SK-N-SH (cell line): ENCODE measurements at regions not wholly inside any gene's neighbourhood (a gene's known extent, or its start where the extent isn't known, plus 50 kb on each side); places are given as distances from the start of the nearest gene placed in this dataset.

Experiments used
- CTCF ChIA-PET: fragments of 300-600, 350-600 bp; formaldehyde crosslinking; extraction: SDS; loops from one replicate; lab custom pipeline; 2021; lab: Yijun Ruan, JAX
- POLR2A ChIA-PET: fragments of 350-600 bp; sonication (Branson Sonifier 250); formaldehyde crosslinking; extraction: SDS; loops from one replicate; lab custom pipeline; 2020; ENCODE audit warnings: antibody characterized with exemption, inconsistent platforms; lab: Yijun Ruan, JAX
- DNase-seq: peaks from one replicate; pipeline ENCODE4 v3.0.0; 2012
- H2AFZ ChIP-seq: fragments of 200-600 bp; sonication (generic); 2 replicates; pipeline ENCODE4 v1.8.1; 2016; ENCODE audit warnings: antibody characterized with exemption, mild to moderate bottlenecking, low read depth
- H3F3A ChIP-seq: fragments of 200-600 bp; sonication (generic); replicated peaks from 2 replicates; pipeline ENCODE3; 2016; ENCODE audit warnings: antibody characterized with exemption, mild to moderate bottlenecking; ENCODE audit not compliant: insufficient read depth
- H3K27ac ChIP-seq, 2 experiments: fragments of 200-500 bp in 1 of 2; fragments of 200-600 bp in 1 of 2; sonication (Bioruptor generic) in 1 of 2; sonication (generic), shearing (Covaris generic) in 1 of 2; 2 replicates each; pipeline versions ENCODE4 v1.5.1 to v1.6.1; 2014 to 2016; ENCODE audit warnings: low read depth in 2 of 2, inconsistent platforms in 1 of 2, low read length in 1 of 2, mild to moderate bottlenecking in 1 of 2, mixed read lengths in 1 of 2
- H3K27me3 ChIP-seq: fragments of 200-600 bp; sonication (generic), shearing (Covaris generic); 2 replicates; pipeline ENCODE4 v1.6.1; 2016; ENCODE audit warnings: mixed run types; ENCODE audit not compliant: insufficient read depth
- H3K36me3 ChIP-seq, 2 experiments: fragments of 200-500 bp in 1 of 2; fragments of 200-600 bp in 1 of 2; sonication (Bioruptor generic) in 1 of 2; sonication (generic) in 1 of 2; replicated peaks in 1 of 2; 2 replicates each; pipeline versions ENCODE3 to v1.5.1; 2014 to 2016; ENCODE audit warnings: low read length in 1 of 2, mild to moderate bottlenecking in 1 of 2; ENCODE audit not compliant: insufficient read depth in 2 of 2, control insufficient read depth in 1 of 2
- H3K4me1 ChIP-seq, 2 experiments: fragments of 200-500 bp in 1 of 2; fragments of 200-600 bp in 1 of 2; sonication (Bioruptor generic) in 1 of 2; sonication (generic), shearing (Covaris generic) in 1 of 2; 2 replicates each; pipeline versions ENCODE4 v1.5.1 to v1.6.1; 2014 to 2016; ENCODE audit warnings: low read depth in 1 of 2, low read length in 1 of 2, mixed run types in 1 of 2; ENCODE audit not compliant: insufficient read depth in 2 of 2, control insufficient read depth in 1 of 2
- H3K4me2 ChIP-seq: fragments of 200-600 bp; sonication (generic), shearing (Covaris generic); 2 replicates; pipeline ENCODE4 v1.6.1; 2017; ENCODE audit warnings: mixed run types
- H3K4me3 ChIP-seq, 2 experiments: fragments of 200-500 bp in 1 of 2; fragments of 200-600 bp in 1 of 2; sonication (Bioruptor generic) in 1 of 2; sonication (generic), shearing (Covaris generic) in 1 of 2; 2 replicates each; pipeline versions ENCODE4 v1.5.1 to v1.8.1; 2014 to 2016; ENCODE audit warnings: low read depth in 2 of 2, inconsistent platforms in 1 of 2, low read length in 1 of 2, mild to moderate bottlenecking in 1 of 2, mixed read lengths in 1 of 2, moderate library complexity in 1 of 2
- H3K79me2 ChIP-seq: fragments of 200-600 bp; sonication (generic); 2 replicates; pipeline ENCODE4 v1.8.1; 2017; ENCODE audit warnings: mild to moderate bottlenecking; ENCODE audit not compliant: insufficient read depth
- H3K9ac ChIP-seq: fragments of 200-600 bp; sonication (generic); 2 replicates; pipeline ENCODE4 v1.6.1; 2017; ENCODE audit warnings: mixed run types
- H3K9me2 ChIP-seq: fragments of 200-600 bp; sonication (generic); 2 replicates; pipeline ENCODE4 v1.6.1; 2017; ENCODE audit warnings: mixed run types
- H3K9me3 ChIP-seq: fragments of 200-600 bp; sonication (generic); 2 replicates; pipeline ENCODE4 v1.6.1; 2017; ENCODE audit warnings: mixed run types, mild to moderate bottlenecking, moderate library complexity
- H4K20me1 ChIP-seq: fragments of 200-600 bp; sonication (generic); 2 replicates; pipeline ENCODE4 v1.6.1; 2017; ENCODE audit warnings: mild to moderate bottlenecking, mixed run types; ENCODE audit not compliant: insufficient read depth
- CTCF ChIP-seq: fragments of 200-600 bp; sonication (generic); IDR thresholded peaks from 2 replicates; pipeline ENCODE4 v1.6.1; 2017; ENCODE audit warnings: antibody characterized with exemption, mild to moderate bottlenecking, moderate library complexity
- EP300 ChIP-seq, 2 experiments: IDR thresholded peaks; 2 replicates each; pipeline versions ENCODE4 v1.4.0 to v1.6.1; 2012; ENCODE audit warnings: borderline replicate concordance in 1 of 2, low read depth in 1 of 2, low read length in 1 of 2
- EZH2phosphoT487 ChIP-seq: fragments of 200-600 bp; sonication (generic); IDR thresholded peaks from 2 replicates; pipeline ENCODE4 v1.6.1; 2017; ENCODE audit warnings: low read depth, mixed run types, mild to moderate bottlenecking, antibody characterized with exemption, moderate library complexity, borderline replicate concordance
- FOSL2 ChIP-seq: IDR thresholded peaks from 2 replicates; pipeline ENCODE4 v1.4.0; 2012; ENCODE audit warnings: low read depth, mild to moderate bottlenecking, moderate library complexity, borderline replicate concordance
- FOXJ3 ChIP-seq: sonication (generic); formaldehyde crosslinking; IDR thresholded peaks from 2 replicates; pipeline ENCODE4 v1.5.1; 2020; ENCODE audit warnings: mild to moderate bottlenecking, missing genetic modification reagents
- FOXM1 ChIP-seq: IDR thresholded peaks from 2 replicates; pipeline ENCODE4 v1.4.0; 2012; ENCODE audit warnings: low read depth, mild to moderate bottlenecking
- GABPA ChIP-seq: IDR thresholded peaks from 2 replicates; pipeline ENCODE4 v1.4.0; 2012; ENCODE audit warnings: low read depth, mild to moderate bottlenecking
- MAX ChIP-seq: IDR thresholded peaks from 2 replicates; pipeline ENCODE4 v1.4.0; 2012; ENCODE audit warnings: low read depth
- MEF2A ChIP-seq: IDR thresholded peaks from 2 replicates; pipeline ENCODE4 v1.4.0; 2012; ENCODE audit warnings: low read depth, borderline replicate concordance
- NRF1 ChIP-seq: IDR thresholded peaks from 2 replicates; pipeline ENCODE4 v1.6.1; 2012; ENCODE audit warnings: low read depth, mild to moderate bottlenecking, low read length
- POLR2AphosphoS5 ChIP-seq: IDR thresholded peaks from 2 replicates; pipeline ENCODE4 v1.6.1; 2012; ENCODE audit warnings: low read depth, low read length
- RFX5 ChIP-seq: IDR thresholded peaks from 2 replicates; pipeline ENCODE4 v1.6.1; 2012; ENCODE audit warnings: mild to moderate bottlenecking, improper control_type of control experiment, low read length
- SIN3A ChIP-seq: IDR thresholded peaks from 2 replicates; pipeline ENCODE4 v1.6.1; 2012; ENCODE audit warnings: low read depth, mild to moderate bottlenecking, low read length, moderate library complexity, borderline replicate concordance
- SMC3 ChIP-seq: IDR thresholded peaks from 2 replicates; pipeline ENCODE4 v1.6.1; 2012; ENCODE audit warnings: low read depth, low read length, improper control_type of control experiment
- USF2 ChIP-seq: fragments of 150-350 bp; IDR thresholded peaks from 2 replicates; pipeline ENCODE4 v1.6.1; 2017; ENCODE audit warnings: antibody characterized with exemption, low read length, low read depth, borderline replicate concordance
- WGBS: methylation state at CpG from one replicate; pipeline ENCODE4 v1.1.6; 2017; ENCODE audit warnings: low lambda C conversion rate; 5-methylcytosine and 5-hydroxymethylcytosine counted together
- TF ChIP-seq, protein P1 (sequence below): IDR thresholded peaks from 2 replicates; pipeline ENCODE4; 2012
- TF ChIP-seq, protein P2 (sequence below): IDR thresholded peaks from 2 replicates; pipeline ENCODE4 v1.6.1; 2012; ENCODE audit warnings: mild to moderate bottlenecking, low read depth, low read length, moderate library complexity

DNA sequence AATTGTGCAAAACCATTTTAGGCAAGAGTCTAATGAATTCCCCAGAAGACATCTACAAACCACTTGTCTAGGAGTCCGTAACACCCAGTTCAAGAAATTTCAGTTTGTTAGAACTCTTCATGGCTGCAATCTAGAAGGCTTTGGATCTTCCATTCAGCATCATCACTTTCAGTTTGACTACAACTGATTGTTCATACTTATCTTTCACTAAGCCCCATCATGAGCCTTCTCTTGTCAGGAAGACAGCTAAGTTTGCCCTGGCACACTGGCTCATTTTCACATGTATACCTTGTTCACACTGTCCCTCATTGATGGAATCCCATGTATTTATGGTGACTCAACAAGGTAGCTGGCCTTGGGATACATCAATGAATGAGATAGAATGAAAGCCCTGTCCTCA, 898.4 kb upstream of the CELF4 start (continued):
- TF ChIP-seq USF2 (no peak), SMC3 (no peak)

DNA sequence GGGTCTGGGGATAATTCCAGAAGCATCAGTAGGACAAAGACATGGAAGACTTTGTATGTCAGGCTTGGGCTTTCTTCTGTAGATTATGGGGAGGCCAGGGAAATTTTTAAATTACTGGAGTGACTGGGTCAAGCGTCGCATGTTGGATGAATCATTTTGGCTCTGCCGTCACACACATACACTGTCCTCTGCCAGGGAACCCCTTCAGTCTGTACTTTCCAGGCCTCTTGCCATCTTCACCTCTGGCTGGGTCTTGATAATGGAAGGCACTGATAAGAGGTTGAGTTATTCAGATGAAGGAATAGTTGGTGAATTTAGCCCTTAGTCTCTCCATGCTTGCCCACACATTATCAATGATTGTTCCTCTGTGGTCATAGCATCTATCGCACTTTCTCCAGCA, 895.1 kb upstream of the CELF4 start:
- ChIA-PET POLR2A (no interaction called here), CTCF (no interaction called here)
- no peak overlapping the region for H3K4me3 ChIP-seq
- no peaks in the 10 kb centered on the region for H3K79me2 ChIP-seq
- no peak for DNase-seq
- no peaks in the 10 kb centered on the region for H3K27me3 ChIP-seq
- H3K36me3 ChIP-seq, result no peaks in the 10 kb centered on the region
- 56% methylated on average over 4 of the region's 4 CpGs for WGBS
- no peak overlapping the region for H3K4me2 ChIP-seq
- no peaks in the 10 kb centered on the region for H4K20me1 ChIP-seq
- no peaks in the 10 kb centered on the region for H3K9me2 ChIP-seq
- H3K9ac ChIP-seq, result no peak overlapping the region
- H3F3A ChIP-seq, result no peaks in the 10 kb centered on the region
- H3K4me1 ChIP-seq, result peaks cover 0 to 2% of the 10 kb centered on the region in 2 experiments; a peak in 1 of 4 replicates
- H3K27ac ChIP-seq, result no peak overlapping the region
- no peak overlapping the region for H2AFZ ChIP-seq
- no peak for TF ChIP-seq EZH2phosphoT487
- TF ChIP-seq FOSL2, result no peak
- no peak for TF ChIP-seq MAX
- TF ChIP-seq NRF1, result no peak
- TF ChIP-seq FOXM1, result no peak
- TF ChIP-seq FOXJ3, result no peak
- no peak for TF ChIP-seq POLR2AphosphoS5
- TF ChIP-seq, all 33 proteins: peak for 0
- no peaks in the 10 kb centered on the region for H3K9me3 ChIP-seq

DNA sequence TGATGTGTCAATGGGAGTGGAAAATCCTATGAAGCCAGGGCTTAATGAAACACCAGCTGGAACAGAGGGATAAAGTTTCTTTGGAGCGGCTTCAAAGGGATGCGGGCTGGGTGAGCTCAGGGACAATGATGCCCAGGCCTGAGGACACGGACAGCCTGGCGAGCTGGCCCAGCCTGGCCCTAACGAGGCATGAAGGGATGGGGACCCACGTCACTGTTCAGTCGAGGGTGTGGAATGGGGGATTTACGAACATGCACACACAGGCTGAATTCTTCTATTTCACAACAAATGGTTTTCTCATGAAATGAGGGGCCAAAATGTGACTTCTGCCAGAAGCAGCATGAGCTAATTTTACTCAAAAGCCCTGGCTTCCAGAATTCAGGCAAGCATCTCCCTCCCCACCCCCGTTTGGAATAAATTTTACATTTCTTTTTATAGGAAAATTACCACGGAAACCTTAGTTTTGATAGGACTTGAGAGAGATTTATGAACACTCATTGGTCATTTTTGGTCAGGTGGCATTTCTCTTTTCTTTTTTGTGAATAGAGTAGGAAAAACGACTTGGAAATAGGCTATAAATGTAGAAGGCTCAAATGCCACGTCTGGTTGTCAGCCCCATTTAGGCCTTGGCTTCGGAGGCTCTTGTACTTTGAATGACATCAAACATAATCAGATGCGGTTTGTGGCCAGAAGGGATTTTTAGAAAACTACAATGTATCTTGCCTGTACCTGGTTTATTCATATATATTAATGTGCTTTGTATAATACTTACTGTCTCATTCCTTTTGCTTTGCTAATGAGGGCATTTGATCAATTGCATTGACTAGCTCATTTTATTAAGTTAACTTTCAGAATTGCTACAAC, 893.8 kb upstream of the CELF4 start:
- Histone ChIP-seq H3K9me2 (no peaks in the 10 kb centered on the region), H3K9ac (no peak overlapping the region), H3K4me2 (no peak overlapping the region), H3F3A (no peaks in the 10 kb centered on the region), H3K27me3 (no peaks in the 10 kb centered on the region), H3K4me3 (no peak overlapping the region), H4K20me1 (no peaks in the 10 kb centered on the region), H3K79me2 (no peaks in the 10 kb centered on the region), H3K36me3 (no peaks in the 10 kb centered on the region), H3K4me1 (peaks cover 0 to 2% of the 10 kb centered on the region in 2 experiments; a peak in 1 of 4 replicates), H2AFZ (no peak overlapping the region), H3K9me3 (no peaks in the 10 kb centered on the region), H3K27ac (no peak overlapping the region)
- no peak for DNase-seq
- ChIA-PET POLR2A (no interaction called here), CTCF (interaction anchor here (0.7 kb wide), 1 partner anchor 1943 kb away, joined by 3 read pairs; no protein-coding TSS in a partner anchor)
- WGBS, result 28% methylated on average over 13 of the region's 14 CpGs
- TF ChIP-seq, protein P1, sequence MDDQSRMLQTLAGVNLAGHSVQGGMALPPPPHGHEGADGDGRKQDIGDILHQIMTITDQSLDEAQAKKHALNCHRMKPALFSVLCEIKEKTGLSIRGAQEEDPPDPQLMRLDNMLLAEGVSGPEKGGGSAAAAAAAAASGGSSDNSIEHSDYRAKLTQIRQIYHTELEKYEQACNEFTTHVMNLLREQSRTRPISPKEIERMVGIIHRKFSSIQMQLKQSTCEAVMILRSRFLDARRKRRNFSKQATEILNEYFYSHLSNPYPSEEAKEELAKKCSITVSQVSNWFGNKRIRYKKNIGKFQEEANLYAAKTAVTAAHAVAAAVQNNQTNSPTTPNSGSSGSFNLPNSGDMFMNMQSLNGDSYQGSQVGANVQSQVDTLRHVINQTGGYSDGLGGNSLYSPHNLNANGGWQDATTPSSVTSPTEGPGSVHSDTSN, result no peak
- TF ChIP-seq, protein P2, sequence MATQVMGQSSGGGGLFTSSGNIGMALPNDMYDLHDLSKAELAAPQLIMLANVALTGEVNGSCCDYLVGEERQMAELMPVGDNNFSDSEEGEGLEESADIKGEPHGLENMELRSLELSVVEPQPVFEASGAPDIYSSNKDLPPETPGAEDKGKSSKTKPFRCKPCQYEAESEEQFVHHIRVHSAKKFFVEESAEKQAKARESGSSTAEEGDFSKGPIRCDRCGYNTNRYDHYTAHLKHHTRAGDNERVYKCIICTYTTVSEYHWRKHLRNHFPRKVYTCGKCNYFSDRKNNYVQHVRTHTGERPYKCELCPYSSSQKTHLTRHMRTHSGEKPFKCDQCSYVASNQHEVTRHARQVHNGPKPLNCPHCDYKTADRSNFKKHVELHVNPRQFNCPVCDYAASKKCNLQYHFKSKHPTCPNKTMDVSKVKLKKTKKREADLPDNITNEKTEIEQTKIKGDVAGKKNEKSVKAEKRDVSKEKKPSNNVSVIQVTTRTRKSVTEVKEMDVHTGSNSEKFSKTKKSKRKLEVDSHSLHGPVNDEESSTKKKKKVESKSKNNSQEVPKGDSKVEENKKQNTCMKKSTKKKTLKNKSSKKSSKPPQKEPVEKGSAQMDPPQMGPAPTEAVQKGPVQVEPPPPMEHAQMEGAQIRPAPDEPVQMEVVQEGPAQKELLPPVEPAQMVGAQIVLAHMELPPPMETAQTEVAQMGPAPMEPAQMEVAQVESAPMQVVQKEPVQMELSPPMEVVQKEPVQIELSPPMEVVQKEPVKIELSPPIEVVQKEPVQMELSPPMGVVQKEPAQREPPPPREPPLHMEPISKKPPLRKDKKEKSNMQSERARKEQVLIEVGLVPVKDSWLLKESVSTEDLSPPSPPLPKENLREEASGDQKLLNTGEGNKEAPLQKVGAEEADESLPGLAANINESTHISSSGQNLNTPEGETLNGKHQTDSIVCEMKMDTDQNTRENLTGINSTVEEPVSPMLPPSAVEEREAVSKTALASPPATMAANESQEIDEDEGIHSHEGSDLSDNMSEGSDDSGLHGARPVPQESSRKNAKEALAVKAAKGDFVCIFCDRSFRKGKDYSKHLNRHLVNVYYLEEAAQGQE, result no peak
- no peak for TF ChIP-seq GABPA
- no peak for TF ChIP-seq MEF2A
- TF ChIP-seq CTCF, result no peak
- TF ChIP-seq EP300 (IDR thresholded peaks at IDR 0.05; ENCODE audit: borderline replicate concordance in 1 of 2, low read depth in 1 of 2, low read length in 1 of 2), result no peak
- no peak for TF ChIP-seq SIN3A
- no peak for TF ChIP-seq POLR2AphosphoS5
- TF ChIP-seq NRF1, result no peak
- TF ChIP-seq RFX5, result no peak
